OCI-LY7 (cell line): ENCODE measurements at regions not wholly inside any gene's neighbourhood (a gene's known extent, or its start where the extent isn't known, plus 50 kb on each side); places are given as distances from the start of the nearest gene placed in this dataset.
"Not testable (repeated sequence)": the region's sequence is repeated elsewhere in the genome, so short reads cannot be mapped to it uniquely, and the experiment has no call there.

Experiments
- BruUV-seq: library from RNA; stranded (reverse); fragments of 400-500 nt; replicated peaks from 2 replicates; lab custom pipeline; 2021; lab: Mats Ljungman, UMichigan
- CTCF ChIA-PET: fragments of 300-600 bp; sonication (Branson Sonifier 250); formaldehyde crosslinking; loops from one replicate; lab custom pipeline; 2022; ENCODE audit warnings: antibody characterized with exemption; ENCODE audit not compliant: unreplicated experiment; lab: Charles Lee
- POLR2A ChIA-PET: fragments of 300-600 bp; sonication (Branson Sonifier 250); formaldehyde crosslinking; loops from one replicate; lab custom pipeline; 2022; ENCODE audit warnings: antibody characterized with exemption; lab: Charles Lee
- DNase-seq: peaks from one replicate; pipeline ENCODE4 v3.0.0-alpha.2; 2015; ENCODE audit warnings: low spot score
- H2AFZ ChIP-seq: fragments of 200-600 bp; sonication (generic), shearing (Covaris generic); 2 replicates; pipeline ENCODE4 v1.6.1; 2014; ENCODE audit warnings: mild to moderate bottlenecking, antibody characterized with exemption, low read length, moderate library complexity
- H3K27ac ChIP-seq: fragments of 200-600 bp; sonication (generic); 2 replicates; pipeline ENCODE4 v1.5.1; 2014; ENCODE audit warnings: mixed run types, low read depth, mild to moderate bottlenecking, moderate library complexity, low read length, inconsistent platforms; ENCODE audit not compliant: poor library complexity, severe bottlenecking
- H3K36me3 ChIP-seq: fragments of 200-600 bp; sonication (generic); 2 replicates; pipeline ENCODE4 v1.6.1; 2014; ENCODE audit warnings: mild to moderate bottlenecking, antibody characterized with exemption, low read length, moderate library complexity, mixed read lengths; ENCODE audit not compliant: insufficient read depth
- H3K4me1 ChIP-seq: fragments of 200-600 bp; sonication (generic); 2 replicates; pipeline ENCODE4 v1.5.1; 2014; ENCODE audit warnings: mild to moderate bottlenecking, low read length; ENCODE audit not compliant: insufficient read depth, poor library complexity, severe bottlenecking
- H3K4me2 ChIP-seq: fragments of 200-600 bp; sonication (generic); 2 replicates; pipeline ENCODE4 v1.6.1; 2014; ENCODE audit warnings: mild to moderate bottlenecking, low read length
- H3K4me3 ChIP-seq: fragments of 200-600 bp; sonication (generic); 2 replicates; pipeline ENCODE4 v1.5.1; 2014; ENCODE audit warnings: mild to moderate bottlenecking, low read depth, low read length; ENCODE audit not compliant: poor library complexity, severe bottlenecking
- H3K79me2 ChIP-seq: fragments of 200-600 bp; sonication (generic); 2 replicates; pipeline ENCODE4 v1.6.1; 2016; ENCODE audit warnings: low read depth, mild to moderate bottlenecking, low read length, moderate library complexity, mixed read lengths; ENCODE audit not compliant: insufficient read depth
- H3K9me2 ChIP-seq: fragments of 200-600 bp; sonication (generic); 2 replicates; pipeline ENCODE4 v1.6.1; 2016; ENCODE audit warnings: mild to moderate bottlenecking, low read length, mixed read lengths; ENCODE audit not compliant: insufficient read depth
- H3K9me3 ChIP-seq: fragments of 200-600 bp; sonication (generic); 2 replicates; pipeline ENCODE4 v1.6.1; 2014; ENCODE audit warnings: mild to moderate bottlenecking, mixed run types, low read length, mixed read lengths
- H4K20me1 ChIP-seq: fragments of 200-600 bp; sonication (generic); 2 replicates; pipeline ENCODE4 v1.6.1; 2014; ENCODE audit warnings: mild to moderate bottlenecking, antibody characterized with exemption, low read length, moderate library complexity, mixed read lengths; ENCODE audit not compliant: insufficient read depth
- EZH2phosphoT487 ChIP-seq: fragments of 200-600 bp; sonication (generic); IDR thresholded peaks from 2 replicates; pipeline ENCODE4 v1.6.1; 2018; ENCODE audit warnings: low read depth, borderline replicate concordance, mild to moderate bottlenecking, mixed run types, antibody characterized with exemption, low read length, moderate library complexity, mixed read lengths
- intact Hi-C: fragments of 100-400 bp; cut with micrococcal nuclease; formaldehyde crosslinking; loops from one replicate; pipeline ENCODE4 v1.10.0; 2022; ENCODE audit not compliant: unreplicated experiment
- TF ChIP-seq, protein P1 (sequence below): fragments of 200-600 bp; sonication (generic); conservative IDR thresholded peaks from 2 replicates; pipeline ENCODE4 v1.5.1; 2014; ENCODE audit warnings: mild to moderate bottlenecking, antibody characterized with exemption, low read length, moderate library complexity, mixed read lengths

DNA sequence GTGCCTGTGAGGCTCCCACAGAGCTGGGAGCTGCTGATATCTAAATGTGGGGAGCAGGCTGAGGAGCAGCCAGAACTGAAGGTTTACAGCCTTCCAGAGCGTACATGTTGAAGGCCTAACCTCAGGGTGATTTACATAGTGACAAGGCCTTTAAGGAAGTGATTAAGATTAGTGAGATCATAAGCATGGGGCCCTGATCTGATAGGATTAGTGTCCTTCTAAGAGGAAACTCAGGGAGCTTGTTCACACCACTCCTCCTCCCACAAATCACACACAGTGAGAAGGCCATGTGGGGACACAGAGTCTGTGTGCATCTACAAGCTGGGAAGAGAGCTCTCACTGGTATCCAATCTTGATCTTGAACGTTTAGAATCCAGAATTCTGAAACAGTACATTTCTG lies 92.3 kb upstream of the NBPF6 start:
- POLR2A ChIA-PET = no interaction called here
- no peaks in the 10 kb centered on the region for H3K9me3 ChIP-seq
- CTCF ChIA-PET = no interaction called here
- no peak overlapping the region for H3K4me2 ChIP-seq
- no peaks in the 10 kb centered on the region for H3K79me2 ChIP-seq
- BruUV-seq = no TSS peak
- TF ChIP-seq EZH2phosphoT487 = no peak
- TF ChIP-seq, protein P1, sequence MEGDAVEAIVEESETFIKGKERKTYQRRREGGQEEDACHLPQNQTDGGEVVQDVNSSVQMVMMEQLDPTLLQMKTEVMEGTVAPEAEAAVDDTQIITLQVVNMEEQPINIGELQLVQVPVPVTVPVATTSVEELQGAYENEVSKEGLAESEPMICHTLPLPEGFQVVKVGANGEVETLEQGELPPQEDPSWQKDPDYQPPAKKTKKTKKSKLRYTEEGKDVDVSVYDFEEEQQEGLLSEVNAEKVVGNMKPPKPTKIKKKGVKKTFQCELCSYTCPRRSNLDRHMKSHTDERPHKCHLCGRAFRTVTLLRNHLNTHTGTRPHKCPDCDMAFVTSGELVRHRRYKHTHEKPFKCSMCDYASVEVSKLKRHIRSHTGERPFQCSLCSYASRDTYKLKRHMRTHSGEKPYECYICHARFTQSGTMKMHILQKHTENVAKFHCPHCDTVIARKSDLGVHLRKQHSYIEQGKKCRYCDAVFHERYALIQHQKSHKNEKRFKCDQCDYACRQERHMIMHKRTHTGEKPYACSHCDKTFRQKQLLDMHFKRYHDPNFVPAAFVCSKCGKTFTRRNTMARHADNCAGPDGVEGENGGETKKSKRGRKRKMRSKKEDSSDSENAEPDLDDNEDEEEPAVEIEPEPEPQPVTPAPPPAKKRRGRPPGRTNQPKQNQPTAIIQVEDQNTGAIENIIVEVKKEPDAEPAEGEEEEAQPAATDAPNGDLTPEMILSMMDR = no peak
- intact Hi-C loops = no loop called here
- no peak overlapping the region for H3K27ac ChIP-seq
- DNase-seq = no peak
- no peak overlapping the region for H3K4me3 ChIP-seq
- no peaks in the 10 kb centered on the region for H3K4me1 ChIP-seq
- H2AFZ ChIP-seq = no peak overlapping the region
- H3K9me2 ChIP-seq = no peaks in the 10 kb centered on the region
- no peaks in the 10 kb centered on the region for H3K36me3 ChIP-seq
- H4K20me1 ChIP-seq = no peaks in the 10 kb centered on the region

DNA sequence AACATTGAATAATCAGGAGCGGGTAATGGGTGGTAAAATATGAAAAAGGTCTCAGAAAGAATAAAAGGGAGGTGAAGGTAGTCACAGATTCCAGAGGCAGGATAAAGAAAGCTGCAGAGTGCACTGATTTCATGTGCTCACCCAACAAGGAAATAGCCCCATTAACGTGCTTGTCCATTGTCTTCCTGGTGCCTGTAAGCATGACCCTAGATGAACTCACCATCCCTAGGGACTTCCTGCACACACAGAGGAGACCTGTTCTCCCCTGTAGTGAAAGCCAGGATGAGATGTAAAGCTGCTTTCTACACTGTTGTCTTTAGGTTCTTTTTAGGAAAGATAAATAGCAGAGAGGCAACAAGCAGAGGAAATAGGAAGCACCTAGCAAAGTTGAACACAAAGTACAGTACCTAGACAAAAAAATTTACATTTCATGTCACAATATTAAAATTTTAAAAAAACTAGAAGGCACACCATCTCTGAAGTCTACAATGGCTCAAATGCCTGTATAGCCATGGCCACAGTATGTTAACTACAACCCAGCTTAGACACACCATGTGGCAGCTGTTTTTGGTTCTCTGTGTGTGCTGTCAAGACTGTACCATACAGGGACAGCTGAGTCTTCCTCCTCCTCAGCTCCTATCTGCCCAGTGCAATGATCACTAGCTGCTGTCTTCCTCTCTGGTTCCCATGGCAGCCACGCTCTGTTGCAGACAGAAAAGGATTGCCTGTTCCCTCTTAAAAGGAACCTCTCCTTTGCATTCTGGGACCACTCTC lies 69.9 kb upstream of the NBPF6 start:
- H3K4me3 ChIP-seq, H3K4me1 ChIP-seq, H3K36me3 ChIP-seq, DNase-seq, H3K4me2 ChIP-seq, H3K79me2 ChIP-seq, H3K27ac ChIP-seq, H3K9me2 ChIP-seq, H4K20me1 ChIP-seq, BruUV-seq, CTCF ChIA-PET, H3K9me3 ChIP-seq, H2AFZ ChIP-seq, intact Hi-C loops, POLR2A ChIA-PET: not testable (repeated sequence)
